Psoas muscle (tissue), 7 donors: ENCODE measurements at regions not wholly inside any gene's neighbourhood (a gene's known extent, or its start where the extent isn't known, plus 50 kb on each side); places are given as distances from the start of the nearest gene placed in this dataset.
"Not testable (repeated sequence)": the region's sequence is repeated elsewhere in the genome, so short reads cannot be mapped to it uniquely, and the experiment has no call there.

ENCODE experiments used
- ATAC-seq, 4 donors: fragments of 200-7000 bp; cut with Tn5 transposase; one replicate each; pipeline ENCODE4 v1.9.1; 2020; ENCODE audit warnings: moderate library complexity in 3 of 4, mild to moderate bottlenecking in 2 of 4
- DNase-seq, 2 donors: peaks; one replicate each; pipeline ENCODE4 v3.0.0-alpha.2; 2020
- H3K27ac ChIP-seq: fragments of 200-600 bp; one replicate; pipeline ENCODE4 v1.8.0; 2022
- H3K27me3 ChIP-seq, 3 donors: fragments of 200-600 bp in 1 of 3; one replicate each; pipeline versions ENCODE4 v1.6.1 to v1.8.0; 2013 to 2022; ENCODE audit warnings: low read length in 2 of 3, mild to moderate bottlenecking in 2 of 3, moderate library complexity in 1 of 3; ENCODE audit not compliant: insufficient read depth in 3 of 3
- H3K36me3 ChIP-seq, 2 donors: fragments of 200-600 bp in 1 of 2; one replicate each; pipeline versions ENCODE4 v1.6.1 to v1.8.0; 2013 to 2022; ENCODE audit warnings: low read depth in 1 of 2, mild to moderate bottlenecking in 1 of 2, moderate library complexity in 1 of 2; ENCODE audit not compliant: insufficient read depth in 1 of 2
- H3K4me1 ChIP-seq: fragments of 200-600 bp; one replicate; pipeline ENCODE4 v1.8.0; 2022
- H3K4me3 ChIP-seq: fragments of 200-600 bp; one replicate; pipeline ENCODE4 v1.8.0; 2022; ENCODE audit warnings: mild to moderate bottlenecking
- H3K9me3 ChIP-seq: fragments of 200-600 bp; one replicate; pipeline ENCODE4 v1.8.0; 2022
- CTCF ChIP-seq: fragments of 200-600 bp; IDR thresholded peaks from one replicate; pipeline ENCODE4 v1.8.0; 2022; ENCODE audit warnings: antibody characterized with exemption
- WGBS, 3 donors: extraction: QIAGEN DNeasy Blood & Tissue Kit; methylation state at CpG; one replicate each; pipeline versions ENCODE4 v1.1.6 to v1.1.7; 2013; 5-methylcytosine and 5-hydroxymethylcytosine counted together
- intact Hi-C, 2 donors: fragments of 100-400 bp; cut with DNase I; formaldehyde crosslinking; loops; one replicate each; pipeline versions ENCODE4 v1.11.0 to v1.14.2; 2022
- donor health status: healthy with polysubstance abuse.
- donor health status: DM: no; HTN: no; CAD: no; lungs with moderate emphysema.
- donor health status: Bipolar disorder and iron deficiency.
- donor health status: healthy.
- donor health status: DM: yes; HTN: yes; CAD: no.
- donor health status: DM: no; HTN: no; CAD: no.
- donor health status: DM: yes; HTN: yes; CAD: no.

DNA sequence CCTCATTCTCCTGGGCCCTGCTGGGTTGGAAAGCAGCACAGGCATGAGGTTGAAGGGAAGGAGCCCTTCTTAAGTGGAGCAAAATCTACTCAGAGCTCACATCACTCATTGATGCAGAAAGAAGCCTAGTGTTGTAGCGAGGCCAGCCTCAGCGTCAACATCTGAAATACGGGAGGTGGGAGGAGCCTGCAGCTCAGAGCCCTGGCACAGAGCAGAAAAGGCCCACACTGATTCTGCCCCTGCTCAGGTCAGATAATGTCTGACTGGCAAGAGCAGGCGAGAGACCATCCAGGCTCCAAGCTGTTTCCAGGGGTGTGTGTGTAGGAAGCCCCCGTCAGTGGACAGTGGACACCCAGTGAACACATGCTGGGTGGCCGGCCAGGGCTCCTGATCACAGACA, 1541.6 kb downstream of the TSPY10 start:
- no peak for DNase-seq
- intact Hi-C loops, result no loop called here
- no peak overlapping the region for H3K27ac ChIP-seq
- no peaks in the 10 kb centered on the region for H3K36me3 ChIP-seq
- WGBS, 3 donors, result 80 to 83% methylated on average over 6 of the region's 6 CpGs; no CpG with 5 or more reads in 1 of the 3 donors
- no peaks in the 10 kb centered on the region for H3K27me3 ChIP-seq
- no peaks in the 10 kb centered on the region for H3K4me1 ChIP-seq
- no peak overlapping the region for H3K4me3 ChIP-seq
- no peak for TF ChIP-seq CTCF
- ATAC-seq, result no peak
- H3K9me3 ChIP-seq, result no peaks in the 10 kb centered on the region

DNA sequence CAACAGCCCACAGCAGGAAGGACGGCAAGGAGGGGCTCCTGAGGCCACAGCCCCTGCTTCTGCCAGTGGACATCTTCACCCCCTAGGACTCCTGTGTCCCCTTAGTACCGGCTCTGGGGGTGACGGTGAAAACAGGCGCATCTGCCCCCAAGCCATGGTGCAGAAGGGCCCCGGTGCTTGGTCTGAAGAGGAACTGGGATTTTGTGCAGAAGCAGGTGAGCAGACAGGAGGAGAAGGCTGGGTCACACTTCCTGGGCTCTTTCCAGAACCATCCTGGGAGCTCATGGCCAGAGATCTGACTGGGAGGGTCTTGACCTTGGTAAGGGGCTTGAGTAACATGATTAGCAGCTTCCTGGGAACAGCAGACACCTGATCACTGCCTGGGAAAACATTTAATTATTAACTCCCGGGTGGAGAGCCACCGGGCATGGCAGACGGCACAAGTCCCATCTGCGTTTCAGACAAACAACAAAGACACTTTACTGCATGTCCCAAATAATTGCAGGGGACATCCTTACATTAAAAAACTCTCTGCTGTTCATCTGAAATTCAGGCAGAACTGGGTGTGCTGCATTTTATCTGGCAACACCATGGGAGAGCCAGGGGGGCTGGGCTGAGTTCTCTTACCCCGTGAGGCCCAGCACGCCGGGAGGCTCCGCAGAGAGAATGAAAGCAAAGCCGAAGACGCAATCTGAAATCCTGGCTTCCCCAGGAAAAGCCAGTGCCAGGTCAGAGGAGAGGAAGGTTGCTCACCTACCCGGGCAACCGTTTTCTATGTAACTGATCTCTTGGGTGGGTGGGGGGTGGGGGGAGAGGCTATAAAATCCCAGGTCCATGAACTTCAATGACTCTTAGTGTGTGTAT, 1542.8 kb downstream of the TSPY10 start:
- H3K36me3 ChIP-seq, result no peaks in the 10 kb centered on the region
- intact Hi-C loops, result no loop called here
- no peak for ATAC-seq
- no peak overlapping the region for H3K4me3 ChIP-seq
- no peaks in the 10 kb centered on the region for H3K4me1 ChIP-seq
- no peaks in the 10 kb centered on the region for H3K9me3 ChIP-seq
- DNase-seq, result no peak
- WGBS, 3 donors, result 81 to 86% methylated on average over 15 to 17 of the region's 17 CpGs; no CpG with 5 or more reads in 1 of the 3 donors
- TF ChIP-seq CTCF, result no peak
- no peaks in the 10 kb centered on the region for H3K27me3 ChIP-seq
- no peak overlapping the region for H3K27ac ChIP-seq

- H3K27me3 ChIP-seq, H3K4me3 ChIP-seq, DNase-seq, H3K4me1 ChIP-seq, H3K9me3 ChIP-seq, H3K27ac ChIP-seq, H3K36me3 ChIP-seq, intact Hi-C loops, ATAC-seq: not testable (repeated sequence)
- 28 to 67% (median 44%) methylated on average over 1 to 3 of the region's 3 CpGs for WGBS, 3 donors
Measured at GRCh38 chrY:11085801-11086200, 1558.1 kb downstream of the TSPY10 start.

DNA sequence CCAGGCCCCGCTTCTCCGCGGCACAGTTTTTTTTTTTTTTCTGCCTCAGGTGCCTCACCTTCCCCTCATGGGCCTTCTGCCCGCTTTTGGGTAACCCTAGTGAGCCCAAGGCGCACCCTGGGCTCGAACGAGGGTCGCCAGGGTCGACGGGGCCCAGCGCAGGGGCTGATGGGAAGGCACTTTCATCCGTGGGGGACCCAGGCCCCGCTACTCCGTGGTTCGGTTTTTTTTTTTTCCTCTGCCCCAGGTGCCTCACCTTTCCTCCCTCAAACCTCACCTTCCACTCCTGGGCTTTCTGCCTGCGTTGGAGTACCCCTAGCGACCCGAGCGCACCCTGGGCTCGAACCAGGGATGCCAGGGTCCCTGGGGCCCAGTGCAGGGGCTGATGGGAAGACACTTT, 1569.8 kb downstream of the TSPY10 start:
- ATAC-seq, intact Hi-C loops, H3K36me3 ChIP-seq, H3K27ac ChIP-seq, H3K4me3 ChIP-seq, DNase-seq, H3K9me3 ChIP-seq, H3K27me3 ChIP-seq, H3K4me1 ChIP-seq: not testable (repeated sequence)
- WGBS, 3 donors, result 46 to 61% (median 59%) methylated on average over 11 to 15 of the region's 20 CpGs

DNA sequence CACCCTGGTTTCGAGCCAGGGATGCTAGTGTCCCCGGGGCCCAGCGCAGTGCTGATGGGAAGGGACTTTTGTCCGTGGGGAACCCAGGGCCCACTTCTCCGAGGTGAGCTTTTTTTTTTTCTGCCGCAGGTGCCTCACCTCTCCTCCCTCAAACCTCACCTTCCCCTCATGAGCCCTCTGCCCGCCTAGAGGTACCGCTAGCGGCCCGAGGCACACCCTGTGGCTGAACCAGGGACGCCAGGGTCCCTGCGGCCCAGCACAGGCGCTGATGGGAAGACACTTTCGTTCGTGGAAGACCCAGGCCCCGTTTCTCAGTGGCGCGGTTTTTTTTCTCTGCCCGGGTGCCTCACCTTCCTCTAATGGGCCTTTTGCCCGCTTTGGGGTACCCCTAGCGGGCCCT, 1570.7 kb downstream of the TSPY10 start:
- ATAC-seq, H3K4me3 ChIP-seq, H3K36me3 ChIP-seq, H3K4me1 ChIP-seq, H3K9me3 ChIP-seq, H3K27me3 ChIP-seq, intact Hi-C loops, H3K27ac ChIP-seq: not testable (repeated sequence)
- 57 to 72% (median 68%) methylated on average over 14 to 21 of the region's 21 CpGs for WGBS, 3 donors
- DNase-seq, result peak in 1 of 2 donors; percentile 41

DNA sequence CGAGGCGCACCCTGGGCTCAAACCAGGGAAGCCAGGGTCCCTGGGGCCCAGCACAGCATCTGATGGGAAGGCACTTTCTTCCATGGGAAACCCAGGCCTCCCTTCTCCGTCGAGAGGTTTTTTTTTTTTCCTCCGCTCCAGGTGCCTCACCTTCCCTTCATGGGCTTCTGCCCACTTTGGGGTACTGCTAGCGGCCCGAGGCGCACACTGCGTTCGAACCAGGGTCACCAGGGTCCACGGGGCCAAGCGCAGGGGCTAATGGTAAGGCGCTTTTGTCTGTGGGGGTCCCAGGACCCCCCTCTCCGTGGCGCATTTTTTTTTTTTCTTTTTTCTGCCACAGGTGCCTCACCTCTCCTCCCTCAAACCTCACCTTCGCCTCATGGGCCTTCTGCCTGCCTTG, 1571.3 kb downstream of the TSPY10 start:
- no peaks in the 10 kb centered on the region for H3K27me3 ChIP-seq
- ATAC-seq (no peak), DNase-seq (peak in 1 of 2 donors; percentile 49)
- WGBS, 3 donors, result 74 to 79% (median 77%) methylated on average over 8 to 16 of the region's 16 CpGs
- no peak overlapping the region for H3K27ac ChIP-seq
- H3K4me3 ChIP-seq, result no peak overlapping the region
- no peak for TF ChIP-seq CTCF
- no peaks in the 10 kb centered on the region for H3K9me3 ChIP-seq
- intact Hi-C loops, result no loop called here
- H3K4me1 ChIP-seq, result no peaks in the 10 kb centered on the region
- H3K36me3 ChIP-seq, result no peaks in the 10 kb centered on the region

DNA sequence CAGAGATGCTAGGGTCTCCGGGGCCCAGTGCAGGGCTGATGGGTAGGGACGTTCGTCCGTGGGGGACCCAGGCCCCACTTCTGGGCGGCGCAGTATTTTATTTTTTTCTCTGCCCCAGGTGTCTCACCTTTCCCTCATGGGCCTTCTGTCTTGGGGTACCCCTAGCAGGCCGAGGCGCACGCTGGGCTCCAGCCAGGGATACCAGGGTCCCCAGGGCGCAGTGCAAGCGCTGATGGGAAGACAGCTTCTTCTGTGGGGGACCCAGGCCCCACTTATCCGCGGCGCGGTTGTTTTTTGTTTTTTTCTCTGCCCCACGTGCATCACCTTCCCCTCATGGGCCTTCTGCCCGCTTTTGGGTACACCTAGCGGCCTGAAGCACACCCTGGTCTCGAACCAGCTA, 1572.8 kb downstream of the TSPY10 start:
- H3K4me1 ChIP-seq, DNase-seq, H3K9me3 ChIP-seq, ATAC-seq, intact Hi-C loops, H3K36me3 ChIP-seq, H3K4me3 ChIP-seq, H3K27me3 ChIP-seq, H3K27ac ChIP-seq: not testable (repeated sequence)
- WGBS, 3 donors, result 75% methylated on average over 9 to 19 of the region's 19 CpGs; no CpG with 5 or more reads in 1 of the 3 donors

DNA sequence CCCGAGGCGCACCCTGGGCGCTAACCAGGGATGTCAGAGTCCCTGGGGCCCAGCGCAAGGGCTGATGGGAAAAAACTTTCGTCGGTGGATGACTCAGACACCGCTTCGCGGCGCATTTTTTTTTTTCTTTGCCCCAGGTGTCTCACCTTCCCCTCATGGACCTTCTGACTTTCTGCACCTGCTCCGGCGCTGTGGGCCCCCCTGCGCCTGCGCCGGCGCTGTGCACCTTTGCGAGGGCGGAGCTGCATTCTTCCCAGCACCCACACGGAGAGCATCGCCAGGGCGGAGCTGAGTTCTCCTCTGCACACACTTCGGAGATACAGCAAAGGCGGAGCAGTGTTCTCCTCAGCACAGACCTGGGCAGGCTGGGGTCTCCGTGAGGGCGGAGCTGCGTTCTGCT, 1575.3 kb downstream of the TSPY10 start:
- DNase-seq, H3K4me1 ChIP-seq, ATAC-seq, H3K36me3 ChIP-seq, H3K27ac ChIP-seq, intact Hi-C loops, H3K4me3 ChIP-seq, H3K27me3 ChIP-seq, H3K9me3 ChIP-seq: not testable (repeated sequence)
- 59 to 65% (median 61%) methylated on average over 8 to 26 of the region's 26 CpGs for WGBS, 3 donors
